ENCODE measurements at regions not wholly inside any gene's neighbourhood (a gene's known extent, or its start where the extent isn't known, plus 50 kb on each side); places are given as distances from the start of the nearest gene placed in this dataset.
"Not testable (repeated sequence)": the region's sequence is repeated elsewhere in the genome, so short reads cannot be mapped to it uniquely, and the experiment has no call there.

DNA sequence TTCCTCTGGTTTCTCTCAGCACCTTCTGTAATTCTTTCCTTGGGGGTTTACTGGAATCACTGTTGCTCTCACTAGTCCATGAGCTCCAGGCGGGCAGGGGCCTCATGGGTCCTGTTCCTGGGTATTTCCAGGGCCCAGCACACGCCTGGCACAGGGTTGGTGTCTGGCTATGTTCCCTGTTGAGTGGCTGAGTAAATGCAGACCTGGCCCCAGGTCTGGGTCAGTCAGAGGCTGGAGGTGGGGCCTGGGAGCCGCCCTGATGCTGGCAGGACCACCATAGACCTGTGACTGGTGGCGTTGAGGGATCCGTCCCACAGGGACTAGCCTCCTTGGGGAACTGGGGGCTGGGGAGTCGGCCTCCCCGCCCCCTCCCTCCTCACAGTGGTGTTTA, 313.4 kb downstream of the PTPRU start:
- not testable (repeated sequence) for DNase-seq

DNA sequence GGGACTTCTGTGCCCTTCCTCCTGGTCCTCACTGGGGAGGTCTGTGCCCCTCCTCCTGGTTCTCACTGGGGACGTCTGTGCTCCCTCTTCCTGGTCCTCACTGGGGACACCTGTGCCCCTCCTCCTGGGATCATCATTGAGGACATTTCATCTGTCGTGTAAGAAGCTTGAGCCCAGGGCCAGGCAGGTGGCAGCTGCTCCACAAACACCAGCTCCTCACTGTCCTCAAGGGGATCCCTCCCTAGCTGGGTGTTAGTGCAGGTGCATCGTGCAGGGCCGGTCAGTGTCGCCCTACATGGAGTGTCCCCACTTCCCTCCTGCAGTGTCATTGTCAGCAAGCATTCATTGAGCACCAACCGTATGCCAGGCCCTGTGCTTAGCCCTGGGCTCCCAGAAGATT, 312.7 kb downstream of the PTPRU start:
- DNase-seq: peak; percentile 45

DNA sequence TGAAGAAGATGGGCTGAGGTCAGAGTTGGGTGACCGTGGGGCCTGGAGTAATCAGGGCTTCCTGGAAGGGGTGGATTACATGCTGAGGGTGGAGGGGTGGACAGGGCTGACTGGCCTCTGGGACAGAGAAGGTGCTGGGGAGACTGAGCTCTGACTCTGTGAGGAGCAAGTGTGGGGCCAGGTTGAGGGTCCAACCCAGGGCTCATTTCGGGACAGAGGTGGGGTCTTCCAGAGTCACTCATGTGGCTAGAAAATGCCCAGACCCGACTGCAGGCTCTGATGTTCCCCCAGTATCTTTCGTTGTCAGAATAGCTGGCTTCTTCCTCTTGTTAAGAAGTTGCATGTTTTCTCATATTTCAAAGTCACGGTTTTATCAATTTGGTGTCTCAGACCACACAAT, 311.8 kb downstream of the PTPRU start:
- DNase-seq: no peak

DNA sequence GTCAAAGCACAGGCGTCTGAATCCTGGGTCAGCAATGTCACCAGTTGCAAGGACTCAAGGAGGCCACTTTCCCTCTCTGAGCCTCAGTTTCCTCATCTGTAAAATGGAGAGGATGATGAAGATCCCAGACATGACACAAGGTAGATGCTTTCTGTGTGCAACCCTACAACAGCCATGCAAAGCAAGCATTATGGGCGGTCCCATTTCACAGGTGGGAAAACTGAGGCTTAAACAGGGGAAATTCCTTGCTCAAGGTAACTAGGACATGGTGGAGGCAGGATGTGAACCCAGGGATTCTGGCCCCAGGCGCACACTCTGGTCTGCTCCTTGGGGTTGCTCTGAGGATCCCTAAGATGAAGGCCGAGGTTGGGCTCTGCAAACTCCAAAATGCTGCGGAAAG, 311.0 kb downstream of the PTPRU start:
- no peak for DNase-seq

DNA sequence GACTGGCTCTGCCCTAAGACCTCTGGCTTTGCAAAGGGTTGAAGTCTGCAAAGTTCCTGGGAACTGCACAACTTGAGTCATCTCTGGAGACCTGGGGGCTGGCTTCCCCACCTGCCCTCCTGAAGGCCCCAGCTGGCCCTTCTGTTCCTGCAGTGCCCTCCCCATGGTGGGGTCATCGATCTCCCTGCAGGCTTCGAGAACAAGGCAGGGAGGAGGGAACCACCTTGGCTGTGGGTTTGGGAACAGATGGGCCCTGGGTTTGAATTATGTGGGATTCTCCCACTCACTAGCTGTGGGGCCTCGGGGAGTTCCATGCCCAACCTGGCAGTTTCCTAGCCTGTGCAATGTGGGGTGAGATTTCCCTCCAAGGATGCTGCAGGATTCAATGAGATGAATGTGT, 310.2 kb downstream of the PTPRU start:
- no peak for DNase-seq

DNA sequence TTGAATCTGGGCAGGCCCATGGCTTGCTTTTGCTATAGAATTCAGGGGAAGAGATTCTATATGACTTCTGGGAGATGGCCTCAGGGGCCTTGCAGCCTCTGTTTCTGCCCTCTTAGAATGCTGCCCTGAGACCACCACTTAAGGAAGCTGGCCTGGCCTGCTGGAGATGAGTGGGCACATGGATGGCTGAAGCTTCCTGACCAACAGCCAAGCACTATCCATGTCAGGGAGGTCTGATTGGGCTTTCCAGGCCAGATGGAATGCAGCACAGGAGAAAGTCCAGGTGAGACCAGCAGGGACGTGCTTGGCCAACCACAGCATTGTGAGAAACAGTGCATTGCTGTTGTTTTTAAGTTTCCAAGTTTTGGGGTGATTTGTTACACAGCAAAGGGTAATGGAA, 308.1 kb downstream of the PTPRU start:
- DNase-seq: no peak

DNA sequence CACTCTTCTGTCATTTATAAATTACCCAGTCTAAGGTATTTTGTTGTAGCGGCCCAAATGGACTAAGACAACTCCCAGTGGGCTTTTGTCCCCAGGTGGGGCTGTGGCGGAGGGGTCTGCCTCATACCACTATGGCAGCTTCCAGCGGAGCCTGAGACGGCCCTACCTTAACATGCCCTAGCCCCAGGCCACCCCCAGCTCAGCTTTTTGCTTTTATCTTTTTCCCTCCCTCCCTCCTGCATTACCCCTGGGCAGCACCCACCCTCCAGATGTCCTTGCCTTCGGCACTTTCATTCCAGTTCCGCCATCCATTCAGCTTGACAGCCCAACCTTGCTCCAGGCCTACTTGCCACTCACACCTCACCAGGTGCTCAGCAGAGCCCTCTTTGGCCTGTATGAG, 307.3 kb downstream of the PTPRU start:
- DNase-seq: no peak

DNA sequence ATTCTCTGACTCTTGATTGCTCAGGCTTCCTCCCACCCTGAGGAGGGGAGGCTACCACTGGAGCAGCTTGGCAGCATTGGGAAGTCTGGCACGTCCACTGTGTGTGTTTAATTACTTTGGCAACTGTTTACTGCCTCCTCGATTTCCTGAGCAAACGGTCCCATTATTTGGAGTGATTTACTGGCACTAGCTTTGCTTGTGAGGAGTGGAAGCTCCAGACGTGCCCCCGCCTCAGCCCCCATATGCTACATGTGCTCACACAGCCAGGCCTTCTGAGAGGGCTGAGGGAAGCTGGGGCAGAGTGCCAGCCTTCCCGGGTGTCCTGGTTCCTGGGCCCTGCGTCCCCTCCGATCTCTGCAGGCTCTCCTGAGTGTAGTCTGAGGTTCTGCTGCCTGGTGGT, 306.2 kb downstream of the PTPRU start:
- peak; percentile 94 for DNase-seq

DNA sequence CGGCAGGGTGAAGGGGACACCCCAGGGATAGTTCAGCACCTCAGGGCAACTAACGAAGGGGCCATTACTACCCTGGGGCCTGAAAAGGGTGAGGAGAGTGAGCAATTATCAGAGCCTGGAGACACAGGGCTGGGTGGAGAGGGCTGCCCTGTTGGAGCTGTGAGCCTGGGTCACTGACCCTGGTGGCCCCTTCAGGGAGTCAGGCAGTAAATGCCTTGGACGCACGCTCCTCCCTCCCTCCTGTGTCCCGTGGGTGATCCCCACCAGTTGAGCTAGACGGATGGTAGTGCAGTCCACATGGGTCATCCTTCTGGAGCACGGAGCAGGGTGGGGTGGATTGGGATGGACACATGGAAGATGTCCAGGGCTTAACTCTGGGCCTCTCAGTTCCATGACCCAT, 305.3 kb downstream of the PTPRU start:
- no peak for DNase-seq

DNA sequence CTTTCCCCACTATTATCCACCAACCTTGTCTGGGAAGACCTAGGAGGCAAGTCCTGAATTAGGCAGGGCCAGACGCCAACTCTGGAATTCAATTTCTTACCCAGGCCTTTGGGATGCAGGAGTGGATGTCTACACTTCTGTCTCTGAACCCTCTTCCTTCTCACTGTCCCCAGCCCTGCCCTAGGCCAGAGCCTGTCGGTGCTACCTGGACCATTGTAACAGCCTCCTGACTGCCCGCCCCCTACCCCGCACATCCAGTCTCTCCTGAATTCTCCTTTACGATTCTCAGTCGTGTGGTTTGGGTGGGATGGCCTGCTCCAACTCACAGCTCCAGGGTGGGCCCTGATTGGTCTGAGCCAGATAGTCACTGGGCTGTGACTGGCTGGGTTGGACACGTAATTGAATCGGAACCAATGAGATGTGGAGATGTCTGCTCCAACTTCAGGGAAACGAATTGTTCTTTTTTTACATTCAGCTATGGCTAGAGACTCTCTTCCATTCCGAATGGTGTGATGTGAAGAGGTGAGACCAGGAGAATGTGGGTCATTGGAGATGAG, 304.6 kb downstream of the PTPRU start:
- no peak for DNase-seq

DNA sequence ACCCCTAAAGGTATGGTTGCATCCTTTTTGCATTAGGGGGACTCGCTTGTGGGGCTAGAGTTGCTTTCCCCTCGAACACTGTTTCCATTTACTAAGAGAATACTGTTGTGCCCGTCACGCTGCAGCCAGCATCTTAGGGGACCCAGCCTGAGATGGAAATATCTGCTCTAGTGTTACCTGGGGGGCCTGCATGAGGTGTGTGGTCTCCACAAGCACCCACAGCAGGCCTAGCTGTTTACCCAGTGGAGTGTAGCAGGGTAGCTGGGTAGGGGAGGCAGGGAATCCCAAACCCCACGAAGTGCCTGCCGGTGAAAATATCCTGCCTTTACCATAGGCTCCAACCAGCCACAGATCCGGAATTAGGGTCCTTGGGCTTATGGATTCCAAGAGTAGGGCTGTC, 303.6 kb downstream of the PTPRU start:
- no peak for DNase-seq

DNA sequence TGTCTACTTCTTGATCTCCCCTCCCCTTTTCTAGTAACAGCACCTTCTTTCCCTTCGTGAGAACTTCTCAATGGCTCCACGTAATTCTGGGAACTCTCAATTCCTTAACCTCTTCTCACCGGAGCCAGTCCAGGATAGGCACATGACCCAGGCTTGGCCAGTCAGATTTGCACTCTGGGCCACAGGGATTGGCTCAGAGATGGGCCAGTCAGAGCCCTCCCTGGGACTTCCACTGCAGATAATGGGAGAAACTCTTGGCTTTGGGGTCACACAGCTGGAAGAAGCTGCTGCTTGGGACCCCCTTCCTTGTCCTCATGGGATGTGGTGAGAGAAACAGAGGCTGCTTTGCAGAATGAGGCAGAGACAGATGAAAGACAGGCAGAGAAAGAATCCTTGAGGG, 302.3 kb downstream of the PTPRU start:
- DNase-seq: no peak

DNA sequence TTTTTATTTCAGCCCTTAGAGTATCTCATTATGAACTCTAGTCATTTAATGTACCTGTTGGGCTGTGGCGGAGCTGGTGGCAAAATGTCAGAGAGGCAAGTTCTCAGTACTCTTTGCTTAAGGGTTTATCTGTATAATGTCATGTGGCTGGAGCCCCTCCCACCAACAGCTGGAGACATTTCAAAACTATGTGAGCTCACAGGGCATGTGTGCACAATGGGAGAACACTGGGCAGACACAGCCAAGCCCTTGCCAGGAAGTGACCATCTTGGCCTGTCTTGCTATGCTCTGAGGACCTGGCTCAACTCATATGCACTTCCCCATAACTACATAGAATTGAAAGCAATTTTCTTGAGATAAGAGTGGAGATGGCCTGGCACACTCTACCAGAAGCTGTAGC, 296.4 kb downstream of the PTPRU start:
- no peak for DNase-seq

DNA sequence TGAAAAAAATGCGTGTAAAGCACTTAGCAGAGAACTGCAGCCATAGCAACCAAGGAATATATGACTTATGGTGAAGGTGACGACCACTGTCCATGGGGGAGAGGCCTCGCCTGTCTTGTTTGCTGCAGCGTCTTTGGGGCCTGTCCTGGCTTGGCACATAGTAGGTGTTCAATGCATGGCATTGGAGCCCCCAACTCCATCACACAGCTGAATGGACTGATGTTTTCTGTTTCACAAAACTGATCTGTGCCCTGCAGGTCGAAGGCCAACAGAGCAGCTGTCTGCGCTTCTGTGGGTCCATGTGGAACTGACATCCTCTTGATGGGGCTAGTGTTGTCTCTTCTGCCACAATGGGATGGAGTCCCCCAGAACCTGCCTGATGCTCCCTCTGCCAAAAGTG, 296.0 kb downstream of the PTPRU start:
- DNase-seq: no peak

DNA sequence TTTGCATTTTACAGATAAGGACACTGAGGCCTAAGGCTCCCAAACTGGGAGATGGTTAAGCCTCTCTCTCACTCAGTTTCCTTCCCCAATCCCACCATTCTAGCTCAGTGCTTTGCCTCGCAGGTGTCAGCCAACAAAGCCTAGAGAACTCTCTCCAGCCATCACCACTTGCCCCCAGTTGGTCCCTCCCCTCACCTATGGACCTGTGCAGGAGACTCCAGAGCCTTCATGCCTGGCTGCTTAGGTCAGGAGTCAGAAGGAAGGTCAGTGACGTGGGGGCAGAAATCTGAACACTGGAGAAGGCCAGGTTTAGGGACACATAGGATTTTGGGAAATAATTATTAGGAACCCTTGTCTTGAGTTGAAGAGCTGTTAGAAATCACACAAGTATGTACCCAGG, 295.3 kb downstream of the PTPRU start:
- DNase-seq: no peak

DNA sequence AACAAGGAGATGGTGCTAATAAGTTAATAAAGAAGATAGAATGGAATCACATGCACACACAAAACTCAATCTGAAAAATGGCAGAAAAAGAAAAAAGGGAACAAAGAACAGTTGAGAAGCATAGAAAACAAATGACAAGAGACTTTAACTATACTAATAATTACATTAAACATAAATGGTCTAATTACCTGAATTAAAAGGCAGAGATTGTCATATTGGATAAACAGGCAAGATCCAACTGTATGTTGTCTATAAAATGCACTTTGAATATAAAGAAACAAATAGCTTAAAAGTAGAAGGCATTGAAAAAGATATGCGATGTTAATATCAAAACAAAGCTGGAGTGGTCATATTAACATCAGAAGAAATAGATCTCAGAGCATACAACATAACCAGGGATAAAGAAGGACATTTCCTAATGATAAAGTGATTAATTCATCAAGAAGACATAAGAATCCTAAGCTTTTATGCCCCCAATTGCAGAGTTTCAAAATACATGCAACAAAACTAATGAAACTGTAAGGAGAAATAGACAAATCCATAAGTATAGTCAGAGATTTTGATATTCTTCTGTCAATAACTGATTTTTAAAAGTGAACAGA, 293.5 kb downstream of the PTPRU start:
- no peak for DNase-seq

DNA sequence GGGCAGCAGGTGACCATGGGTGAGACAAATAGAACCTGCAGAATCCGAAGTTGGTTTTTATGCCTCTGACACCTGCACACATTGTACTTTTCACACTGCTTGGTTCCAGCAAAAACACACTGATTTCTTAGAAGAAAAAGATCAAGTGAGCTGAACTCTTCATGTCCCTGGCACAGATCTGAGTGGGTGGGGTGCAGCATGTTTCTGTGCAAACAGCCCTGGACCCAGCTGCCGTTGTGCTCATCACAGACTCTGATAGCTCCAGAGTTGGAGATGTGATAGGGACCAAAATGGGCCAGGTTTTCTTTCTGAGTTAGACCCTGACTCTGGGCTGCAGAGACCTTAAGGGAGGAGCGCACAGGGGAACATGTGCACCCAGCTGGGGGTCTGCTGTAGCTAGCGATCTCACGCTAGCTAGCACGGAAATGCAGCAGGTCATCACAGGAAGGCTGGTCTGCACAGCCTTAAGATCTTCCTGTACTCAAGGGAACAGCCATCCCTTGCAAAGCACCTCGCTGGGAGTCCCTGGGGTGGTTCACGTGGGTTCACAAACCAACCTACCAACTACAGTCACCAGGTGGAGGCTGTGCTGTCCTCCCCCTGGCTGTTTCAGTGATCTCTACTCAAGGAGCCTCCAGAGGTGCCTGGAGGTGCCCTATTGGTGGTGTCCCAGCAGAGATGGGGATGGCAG, 291.1 kb downstream of the PTPRU start:
- no peak for DNase-seq

DNA sequence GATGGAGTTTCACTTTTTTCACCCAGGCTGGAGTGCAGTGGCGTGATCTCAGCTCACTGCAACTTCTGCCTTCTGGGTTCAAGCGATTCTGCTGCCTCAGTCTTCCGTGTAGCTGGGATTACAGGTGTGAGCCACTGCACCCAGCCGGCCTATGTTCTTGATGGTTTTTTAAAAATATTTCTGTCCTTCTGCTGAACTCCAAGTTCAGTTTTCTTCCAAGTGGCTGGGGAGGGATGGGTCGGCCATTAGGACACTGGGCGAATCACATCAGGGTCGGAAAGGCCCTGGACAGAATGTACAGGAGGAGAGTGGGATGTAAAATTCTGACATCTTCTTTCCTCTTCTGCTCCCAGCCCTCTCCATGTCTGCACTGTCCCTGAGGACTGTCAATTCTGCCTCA, 289.6 kb downstream of the PTPRU start:
- no peak for DNase-seq

DNA sequence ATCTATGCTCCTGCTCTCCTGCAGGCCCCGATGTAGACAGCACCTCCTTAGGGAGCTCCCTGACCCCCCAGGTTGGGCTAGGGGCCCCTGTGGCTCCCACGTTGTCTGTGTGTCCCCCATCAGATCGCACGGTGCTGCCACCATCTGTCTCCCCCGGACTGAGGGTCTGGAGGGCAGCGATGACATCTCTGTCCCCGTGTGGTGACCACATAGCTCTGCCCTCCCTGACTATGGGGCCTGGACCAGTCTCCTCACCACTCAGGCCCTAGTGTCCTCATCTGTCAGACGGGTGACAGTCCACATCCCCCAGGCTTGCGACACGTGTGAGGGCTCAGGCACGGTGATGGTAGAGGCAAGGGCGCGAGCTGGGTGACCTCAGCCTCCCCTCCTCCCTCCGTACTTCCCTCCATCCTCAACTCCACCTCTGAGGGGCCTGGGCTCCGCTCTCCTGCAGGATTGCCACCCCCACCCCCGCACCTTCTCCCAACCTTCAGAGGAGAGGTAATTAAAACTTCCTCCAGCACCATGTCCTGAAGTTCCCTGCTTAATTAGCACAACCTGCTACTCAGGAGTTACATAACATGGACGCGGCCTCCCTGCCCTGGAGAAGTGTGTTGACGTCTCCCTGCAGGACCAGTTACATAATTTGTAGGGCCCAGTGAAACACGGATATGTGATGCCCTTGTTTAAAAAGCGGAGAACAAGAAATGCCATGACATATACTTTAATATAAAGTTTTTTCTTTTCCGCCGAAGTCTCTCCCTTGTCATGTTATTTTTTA, 288.2 kb downstream of the PTPRU start:
- no peak for DNase-seq

DNA sequence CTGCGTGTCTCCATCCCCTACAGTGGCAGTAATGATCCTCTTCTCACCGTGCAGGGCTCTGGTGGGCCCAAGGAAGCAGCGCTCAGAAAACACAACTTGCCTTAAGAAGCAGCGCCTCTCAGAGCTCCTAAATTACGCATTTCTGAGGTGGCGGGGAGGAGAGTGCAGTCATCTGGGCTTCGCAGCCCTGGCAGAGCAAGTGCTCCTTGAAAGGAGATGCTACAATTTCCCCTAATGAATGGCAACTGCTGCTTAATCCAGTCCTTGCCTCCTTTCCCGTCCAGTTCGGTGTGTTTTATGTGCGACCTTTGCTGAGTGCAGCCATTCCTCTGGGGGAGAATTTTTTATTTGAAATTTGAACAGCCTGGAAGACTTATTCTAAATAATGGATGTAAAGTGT, 287.3 kb downstream of the PTPRU start:
- no peak for DNase-seq

DNA sequence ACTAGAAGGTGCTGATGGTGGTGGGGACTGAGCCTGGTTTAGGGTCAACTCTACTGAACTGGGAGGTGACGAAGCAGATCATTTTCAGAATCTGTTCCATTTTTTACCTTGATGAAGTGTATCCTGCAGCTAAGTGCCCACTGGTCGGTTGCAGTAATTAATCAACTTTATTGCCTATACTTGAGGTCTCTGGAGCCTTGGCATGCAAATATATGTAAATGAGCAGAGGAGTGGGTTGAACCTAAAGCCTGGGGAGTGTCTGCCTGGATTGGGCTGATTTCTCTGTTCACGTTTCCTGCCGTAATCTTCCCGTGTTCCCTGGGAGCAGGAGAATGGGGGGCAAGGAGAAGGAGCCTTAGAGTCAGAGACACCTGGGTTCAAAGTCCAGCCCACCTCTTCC, 286.8 kb downstream of the PTPRU start:
- DNase-seq: no peak

DNA sequence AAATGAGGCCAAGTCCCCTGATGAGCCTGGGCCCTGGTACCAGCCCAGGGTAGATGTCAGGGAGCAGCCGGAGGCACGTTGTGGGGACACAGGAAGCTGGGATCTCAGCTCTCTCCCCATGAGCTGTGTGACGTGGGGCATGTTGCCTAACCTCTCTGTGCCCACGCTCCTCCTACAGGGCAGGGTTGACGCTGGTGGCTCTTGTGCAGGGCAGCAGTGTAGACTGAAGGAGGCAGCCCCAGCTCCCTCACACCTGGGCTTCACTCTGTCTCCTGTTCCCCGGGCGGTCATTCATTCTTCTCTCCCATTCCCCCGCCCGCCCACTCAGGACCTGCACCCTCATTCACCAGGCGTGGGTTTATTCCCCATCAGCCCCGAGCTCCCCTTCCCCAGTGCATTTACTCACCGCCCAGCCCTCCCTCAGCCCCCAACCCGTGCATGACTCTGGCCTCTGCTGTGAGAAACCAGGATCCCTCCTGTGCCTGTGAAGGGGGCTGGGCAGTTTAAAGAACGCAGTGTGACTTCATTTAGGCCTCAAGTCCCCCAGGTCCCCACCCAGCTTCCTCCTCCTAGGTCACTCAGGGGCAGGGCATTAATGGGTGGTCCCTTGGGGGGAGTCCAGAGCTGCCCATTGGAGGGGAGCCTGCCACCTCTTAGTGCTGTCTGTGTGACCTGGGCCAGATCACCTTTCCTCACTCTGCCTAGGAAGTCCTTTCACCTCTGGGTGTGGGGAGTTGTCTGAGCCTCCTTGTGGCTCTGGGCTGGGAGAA, 285.7 kb downstream of the PTPRU start:
- no peak for DNase-seq

DNA sequence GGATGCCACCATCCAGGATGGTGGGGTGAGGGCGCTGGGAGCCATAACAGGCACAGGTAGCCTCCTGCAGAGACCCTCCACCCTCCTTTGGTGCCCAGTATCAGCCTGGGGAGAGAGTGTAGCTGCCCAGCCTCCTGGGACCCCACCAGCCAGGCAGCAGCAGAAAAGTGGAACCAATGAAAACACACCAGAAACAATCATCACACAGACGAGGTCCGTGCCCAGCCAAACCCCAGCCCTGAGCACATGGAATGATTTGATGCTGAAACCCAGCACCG, 285.1 kb downstream of the PTPRU start:
- no peak for DNase-seq

Data from DMS153 (cell line).